ENCODE measurements at regions not wholly inside any gene's neighbourhood (a gene's known extent, or its start where the extent isn't known, plus 50 kb on each side); places are given as distances from the start of the nearest gene placed in this dataset.
"Not testable (repeated sequence)": the region's sequence is repeated elsewhere in the genome, so short reads cannot be mapped to it uniquely, and the experiment has no call there.

GRCh38 chr1:105470541-105470940 is 1585.9 kb upstream of the PRMT6 start:
- TF ChIP-seq CTCF (IDR thresholded peaks at IDR 0.05; ENCODE audit: low read depth, low read length); EZH2phosphoT487 (IDR thresholded peaks at IDR 0.05; ENCODE audit: low read depth): not testable (repeated sequence)

Data from OCI-LY3 (cell line).